GM10266 (cell line): ENCODE measurements at regions not wholly inside any gene's neighbourhood (a gene's known extent, or its start where the extent isn't known, plus 50 kb on each side); places are given as distances from the start of the nearest gene placed in this dataset.

Experiments
- DNase-seq: peaks from one replicate; pipeline ENCODE4 v3.0.0; 2012; ENCODE audit errors: extremely low spot score
- TF ChIP-seq, protein P1 (sequence below): IDR thresholded peaks from 2 replicates; pipeline ENCODE4 v1.5.1; 2012; ENCODE audit warnings: mild to moderate bottlenecking, low read depth; ENCODE audit not compliant: control insufficient read depth, insufficient read depth; ENCODE audit errors: missing control alignments

DNA sequence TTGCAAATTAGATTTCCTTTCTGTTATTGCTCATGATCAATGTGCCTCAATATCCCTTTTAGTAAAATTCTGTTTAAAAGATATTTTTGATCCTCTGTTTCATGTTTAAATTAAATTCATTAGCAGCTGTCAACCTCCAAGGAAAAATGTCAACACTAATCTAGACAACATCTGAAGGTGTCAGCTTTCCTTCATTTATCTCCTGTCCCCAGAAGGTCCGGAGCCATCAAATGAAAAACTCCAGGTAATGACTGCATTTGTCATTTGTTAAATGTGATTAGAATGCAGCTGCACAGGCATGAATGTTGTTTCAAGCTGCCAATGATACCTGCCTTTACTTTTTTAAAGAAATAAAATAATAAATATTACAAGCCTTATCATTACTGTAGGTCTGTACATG is 463.7 kb upstream of the SEMA3A start:
- no peak for DNase-seq
- TF ChIP-seq, protein P1, sequence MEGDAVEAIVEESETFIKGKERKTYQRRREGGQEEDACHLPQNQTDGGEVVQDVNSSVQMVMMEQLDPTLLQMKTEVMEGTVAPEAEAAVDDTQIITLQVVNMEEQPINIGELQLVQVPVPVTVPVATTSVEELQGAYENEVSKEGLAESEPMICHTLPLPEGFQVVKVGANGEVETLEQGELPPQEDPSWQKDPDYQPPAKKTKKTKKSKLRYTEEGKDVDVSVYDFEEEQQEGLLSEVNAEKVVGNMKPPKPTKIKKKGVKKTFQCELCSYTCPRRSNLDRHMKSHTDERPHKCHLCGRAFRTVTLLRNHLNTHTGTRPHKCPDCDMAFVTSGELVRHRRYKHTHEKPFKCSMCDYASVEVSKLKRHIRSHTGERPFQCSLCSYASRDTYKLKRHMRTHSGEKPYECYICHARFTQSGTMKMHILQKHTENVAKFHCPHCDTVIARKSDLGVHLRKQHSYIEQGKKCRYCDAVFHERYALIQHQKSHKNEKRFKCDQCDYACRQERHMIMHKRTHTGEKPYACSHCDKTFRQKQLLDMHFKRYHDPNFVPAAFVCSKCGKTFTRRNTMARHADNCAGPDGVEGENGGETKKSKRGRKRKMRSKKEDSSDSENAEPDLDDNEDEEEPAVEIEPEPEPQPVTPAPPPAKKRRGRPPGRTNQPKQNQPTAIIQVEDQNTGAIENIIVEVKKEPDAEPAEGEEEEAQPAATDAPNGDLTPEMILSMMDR, result no peak

DNA sequence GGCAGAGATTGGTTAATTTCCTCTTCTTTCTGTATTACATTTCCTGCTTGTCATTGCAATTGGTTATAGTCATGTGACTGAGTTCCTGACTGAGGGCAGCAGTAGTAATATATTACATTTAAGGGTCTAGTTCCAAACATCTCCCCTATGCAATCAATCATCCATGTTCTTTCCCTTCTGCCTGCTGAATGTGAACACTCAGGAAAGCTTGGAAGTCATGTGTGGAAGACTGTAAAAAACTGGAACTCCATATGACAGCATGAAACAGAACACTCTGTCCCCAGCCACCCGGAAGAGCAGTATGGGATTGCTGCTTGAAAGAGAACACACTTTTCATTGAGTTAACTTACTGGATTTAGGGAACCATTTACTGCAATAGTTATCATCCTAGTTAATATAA is 459.7 kb upstream of the SEMA3A start:
- TF ChIP-seq, protein P1, result no peak
- DNase-seq, result no peak

DNA sequence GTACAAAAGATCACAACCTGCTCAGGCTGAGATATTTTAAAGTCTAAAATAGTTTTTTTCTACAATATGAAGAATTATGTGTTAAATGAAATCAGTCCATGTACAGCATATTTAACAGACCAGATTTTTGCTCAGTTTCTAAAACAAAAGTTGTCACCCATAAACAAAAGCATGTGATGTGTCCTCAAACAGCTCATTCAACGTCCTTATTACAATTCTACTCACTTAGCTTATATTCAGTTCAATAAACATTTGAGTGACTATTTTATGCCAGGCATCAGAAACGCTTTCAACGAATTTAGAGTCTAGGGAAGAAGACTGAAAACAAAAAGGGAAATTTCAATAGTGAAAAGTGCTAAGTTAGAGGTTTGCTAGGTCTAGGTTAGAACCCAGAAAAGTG is 457.3 kb upstream of the SEMA3A start:
- DNase-seq, result no peak
- TF ChIP-seq, protein P1, result no peak

DNA sequence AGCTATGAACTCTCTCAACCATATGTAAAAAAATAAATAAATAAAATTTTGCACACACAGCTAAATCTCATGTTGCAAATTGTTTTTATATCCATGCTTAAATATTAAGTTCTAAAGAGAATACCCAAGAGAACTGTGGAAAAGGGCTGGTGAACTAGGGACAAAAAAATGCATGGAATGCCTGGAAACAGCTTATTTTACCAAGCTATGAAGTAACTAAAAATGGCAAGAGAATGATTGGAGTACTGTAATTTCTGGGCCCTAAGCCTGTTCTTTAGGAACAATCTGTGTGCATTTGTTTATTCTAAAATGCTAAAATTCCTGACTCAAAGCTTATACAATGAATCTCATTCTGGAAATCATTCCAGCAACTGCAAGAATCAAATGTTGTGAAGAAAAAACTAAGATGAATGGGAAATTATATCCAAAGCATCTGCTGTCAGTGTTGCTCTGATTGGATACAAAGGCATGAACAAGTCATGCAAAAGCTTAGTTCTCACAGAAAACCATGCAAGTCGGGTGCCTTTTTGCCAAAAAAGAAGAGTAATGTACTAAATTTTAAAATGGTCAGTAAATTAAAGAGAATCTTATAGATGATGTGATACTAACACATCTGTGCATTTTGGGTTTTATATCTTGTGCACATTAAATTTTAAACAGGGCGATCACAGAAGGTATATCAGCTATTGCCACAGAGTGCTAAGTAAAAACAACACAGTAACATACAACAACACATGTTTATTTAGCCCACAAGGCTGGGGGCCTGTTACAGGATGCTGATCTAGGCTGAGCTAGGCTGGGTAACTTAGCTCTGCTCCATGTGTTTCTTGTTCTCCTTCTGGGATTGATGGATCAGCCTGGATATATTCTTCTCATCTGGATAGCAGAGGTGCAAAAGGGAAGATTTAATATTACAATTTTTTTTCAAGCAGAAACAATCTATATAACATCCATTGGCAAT is 453.5 kb upstream of the SEMA3A start:
- DNase-seq, result no peak
- TF ChIP-seq, protein P1, result no peak

DNA sequence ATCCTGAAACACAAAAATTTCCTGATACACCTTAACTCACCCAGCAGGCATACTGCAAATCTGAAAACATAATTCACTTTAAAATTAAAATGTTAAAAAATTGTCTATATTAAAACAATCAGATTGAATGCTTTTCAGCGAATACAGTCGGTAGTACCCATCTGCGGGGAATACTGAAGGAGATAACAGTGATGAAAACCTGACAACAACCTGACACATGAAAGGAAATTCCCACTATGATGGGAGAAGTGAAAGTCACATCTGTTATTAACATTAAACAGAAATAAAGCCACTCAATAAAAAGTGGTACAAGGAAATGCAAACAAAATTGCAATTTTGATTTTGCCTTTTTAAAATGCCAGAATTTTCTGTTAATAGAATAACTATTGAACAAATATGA is 448.0 kb upstream of the SEMA3A start:
- DNase-seq, result no peak
- TF ChIP-seq, protein P1, result no peak

DNA sequence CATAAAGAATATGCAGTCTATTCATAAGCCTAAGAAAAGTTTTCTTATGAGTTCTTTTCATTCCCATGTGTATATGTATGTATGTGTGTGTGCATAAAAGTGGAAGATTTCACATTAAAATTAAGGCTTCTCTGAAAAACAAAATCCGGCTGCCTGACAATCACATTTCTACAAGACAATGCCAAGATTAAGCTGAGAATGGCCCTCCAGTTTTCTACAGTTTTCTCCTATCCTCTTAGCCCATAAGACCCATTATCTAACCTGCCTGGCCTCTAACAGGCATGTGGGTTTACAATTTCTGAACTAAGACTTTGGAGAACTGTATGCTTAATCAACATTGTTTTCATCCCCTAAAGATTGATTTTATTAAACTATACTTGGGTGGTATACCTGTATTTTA is 446.0 kb upstream of the SEMA3A start:
- TF ChIP-seq, protein P1, result no peak
- DNase-seq, result no peak

DNA sequence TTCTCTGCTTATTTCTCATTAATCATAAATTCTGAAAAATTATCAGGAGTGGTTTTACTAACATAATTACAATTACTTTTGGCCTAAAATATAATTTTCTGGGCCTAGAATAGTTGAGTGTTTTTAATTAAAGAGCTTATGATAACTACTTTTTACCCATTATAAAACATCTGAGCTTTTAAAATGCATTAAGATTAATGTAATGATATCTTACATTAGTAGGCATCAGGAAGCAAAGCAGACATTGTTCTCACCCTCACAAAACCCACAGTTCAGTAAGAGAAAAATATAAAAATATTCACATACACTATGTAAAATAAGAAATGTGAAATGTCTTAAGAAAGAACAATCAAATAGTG is 443.7 kb upstream of the SEMA3A start:
- TF ChIP-seq, protein P1, result no peak
- DNase-seq, result no peak
